Mesothelial cell of epicardium (in vitro differentiated cells): ENCODE measurements at regions not wholly inside any gene's neighbourhood (a gene's known extent, or its start where the extent isn't known, plus 50 kb on each side); places are given as distances from the start of the nearest gene placed in this dataset.

Experiments used
- DNase-seq, 2 experiments: peaks; one replicate each; pipeline ENCODE4 v3.0.0; 2021; ENCODE audit warnings: low spot score in 2 of 2; ENCODE audit not compliant: unreplicated experiment in 2 of 2
- H3K27ac Mint-ChIP-seq: 2 replicates; pipeline ENCODE4 v1.8.0; 2021; ENCODE audit warnings: mixed read lengths
- H3K27me3 Mint-ChIP-seq: 2 replicates; pipeline ENCODE4 v1.8.0; 2021; ENCODE audit warnings: low read depth, mixed read lengths
- H3K36me3 Mint-ChIP-seq: 2 replicates; pipeline ENCODE4 v1.8.0; 2021; ENCODE audit warnings: mixed read lengths
- H3K4me1 Mint-ChIP-seq: 2 replicates; pipeline ENCODE4 v1.8.0; 2021; ENCODE audit warnings: mixed read lengths
- H3K4me3 Mint-ChIP-seq: 2 replicates; pipeline ENCODE4 v1.8.0; 2021; ENCODE audit warnings: mild to moderate bottlenecking, moderate library complexity, mixed read lengths
- H3K9me3 Mint-ChIP-seq: 2 replicates; pipeline ENCODE4 v1.8.0; 2021; ENCODE audit warnings: mixed read lengths
- CTCF ChIP-seq: fragments of 200-600 bp; sonication (generic); IDR thresholded peaks from one replicate; pipeline ENCODE4 v1.5.0; 2021; ENCODE audit warnings: antibody characterized with exemption; ENCODE audit not compliant: unreplicated experiment

DNA sequence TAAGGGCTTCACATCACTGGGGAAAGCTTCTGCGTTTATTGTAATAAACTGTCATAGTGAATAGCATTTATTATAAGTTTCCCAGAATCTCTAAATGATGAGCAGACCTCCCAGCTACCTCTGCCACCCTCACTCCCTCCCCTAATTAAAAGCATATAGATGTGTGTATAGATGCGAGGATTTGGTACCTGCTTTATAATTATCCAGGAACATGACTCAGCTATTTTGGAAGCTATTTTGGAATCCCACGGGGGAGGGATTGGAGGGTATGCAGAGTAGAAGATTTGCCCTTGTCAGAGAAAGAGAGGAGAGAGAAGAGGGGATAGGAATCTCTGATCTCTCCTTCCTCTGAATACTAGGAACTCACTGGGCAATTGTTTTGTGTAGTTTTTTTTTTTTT is 455.3 kb downstream of the ADRA2A start:
- H3K36me3 Mint-ChIP-seq: no peaks in the 10 kb centered on the region
- H3K27ac Mint-ChIP-seq: no peak overlapping the region
- H3K9me3 Mint-ChIP-seq: peaks cover 3% of the 10 kb centered on the region
- no peaks in the 10 kb centered on the region for H3K4me1 Mint-ChIP-seq
- peaks cover 10% of the 10 kb centered on the region for H3K27me3 Mint-ChIP-seq
- H3K4me3 Mint-ChIP-seq: no peak overlapping the region
- DNase-seq: no peak
- TF ChIP-seq CTCF: no peak

DNA sequence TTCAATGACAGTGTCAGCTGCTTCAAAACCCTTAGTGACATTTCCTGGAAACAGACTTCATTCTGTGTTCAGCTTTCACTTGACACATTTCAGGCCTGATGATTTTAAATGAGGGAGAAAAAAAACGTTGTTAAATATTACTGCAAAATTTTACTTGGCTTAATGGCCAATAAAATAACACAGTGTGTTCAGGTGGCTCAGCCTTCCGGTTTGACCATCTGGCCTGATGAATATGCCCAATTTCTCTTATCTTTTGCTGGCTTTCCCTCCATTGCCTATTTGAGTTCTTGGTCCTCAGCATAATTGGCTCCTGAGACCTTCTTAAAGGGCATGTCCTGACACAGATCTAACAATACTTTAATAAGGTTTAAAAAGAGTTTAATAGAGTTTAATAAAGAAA is 462.4 kb downstream of the ADRA2A start:
- Mint-ChIP-seq H3K27ac (no peak overlapping the region), H3K36me3 (no peaks in the 10 kb centered on the region), H3K27me3 (peaks cover 32% of the 10 kb centered on the region), H3K9me3 (no peaks in the 10 kb centered on the region), H3K4me3 (no peak overlapping the region), H3K4me1 (no peaks in the 10 kb centered on the region)
- TF ChIP-seq CTCF: no peak
- DNase-seq: no peak

DNA sequence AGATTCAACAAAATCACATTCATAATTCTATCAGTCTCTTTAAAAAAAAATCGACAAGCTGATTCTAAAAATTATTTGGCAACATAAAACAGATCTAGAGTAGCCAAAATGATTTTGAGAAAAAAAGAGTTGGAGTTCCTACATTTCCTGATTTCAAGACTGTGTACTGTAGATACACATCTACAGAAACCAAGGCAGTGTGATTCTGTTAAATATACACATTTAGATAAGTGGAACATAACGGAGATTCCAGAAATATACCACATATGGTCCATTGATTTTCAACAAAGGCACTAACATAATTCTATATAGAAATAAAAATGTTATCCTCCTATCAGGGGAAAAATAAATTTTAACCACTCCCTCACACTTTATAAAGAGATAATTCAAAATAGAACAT is 467.0 kb downstream of the ADRA2A start:
- no peaks in the 10 kb centered on the region for H3K4me1 Mint-ChIP-seq
- H3K4me3 Mint-ChIP-seq: no peak overlapping the region
- TF ChIP-seq CTCF: no peak
- no peak overlapping the region for H3K27ac Mint-ChIP-seq
- H3K9me3 Mint-ChIP-seq: no peaks in the 10 kb centered on the region
- peaks cover 11% of the 10 kb centered on the region for H3K27me3 Mint-ChIP-seq
- no peak for DNase-seq
- no peaks in the 10 kb centered on the region for H3K36me3 Mint-ChIP-seq

DNA sequence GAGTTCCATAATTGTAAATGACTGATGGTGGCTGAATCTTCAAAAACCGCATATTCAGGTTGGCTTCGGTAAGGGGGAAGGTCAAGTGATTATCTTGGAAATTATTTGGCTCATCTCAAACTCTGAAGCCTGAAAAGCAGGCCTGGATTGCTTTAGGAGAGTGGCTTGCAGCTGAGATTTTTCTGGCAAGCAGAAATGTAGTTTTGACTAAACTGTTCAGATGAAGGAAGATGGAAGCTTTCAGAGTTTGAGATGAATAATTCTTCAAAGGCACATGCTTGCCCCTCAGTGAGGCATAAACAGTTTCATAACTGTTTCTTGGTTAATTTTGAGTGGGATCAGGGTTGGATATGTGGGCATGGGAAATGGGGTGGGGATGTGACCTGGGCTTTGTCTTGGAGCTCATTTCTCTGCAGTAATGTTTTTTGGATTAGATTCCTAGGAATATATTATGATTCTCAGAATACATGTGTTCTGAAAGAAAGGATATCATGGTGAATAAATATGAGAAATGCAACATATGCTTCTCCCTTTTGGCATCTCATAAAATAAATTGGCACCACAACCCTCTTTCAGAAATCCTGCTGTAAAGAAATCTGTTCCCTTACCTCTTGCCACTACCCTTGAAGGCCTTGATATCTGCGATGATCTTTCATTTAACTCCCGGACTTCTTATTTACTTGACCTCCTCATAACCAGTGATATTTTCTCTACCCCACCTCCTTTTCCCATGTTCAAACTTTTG is 469.2 kb downstream of the ADRA2A start:
- Mint-ChIP-seq H3K27me3 (no peaks in the 10 kb centered on the region), H3K4me1 (no peaks in the 10 kb centered on the region), H3K9me3 (no peaks in the 10 kb centered on the region), H3K27ac (no peak overlapping the region), H3K36me3 (no peaks in the 10 kb centered on the region), H3K4me3 (no peak overlapping the region)
- TF ChIP-seq CTCF: no peak
- no peak for DNase-seq

DNA sequence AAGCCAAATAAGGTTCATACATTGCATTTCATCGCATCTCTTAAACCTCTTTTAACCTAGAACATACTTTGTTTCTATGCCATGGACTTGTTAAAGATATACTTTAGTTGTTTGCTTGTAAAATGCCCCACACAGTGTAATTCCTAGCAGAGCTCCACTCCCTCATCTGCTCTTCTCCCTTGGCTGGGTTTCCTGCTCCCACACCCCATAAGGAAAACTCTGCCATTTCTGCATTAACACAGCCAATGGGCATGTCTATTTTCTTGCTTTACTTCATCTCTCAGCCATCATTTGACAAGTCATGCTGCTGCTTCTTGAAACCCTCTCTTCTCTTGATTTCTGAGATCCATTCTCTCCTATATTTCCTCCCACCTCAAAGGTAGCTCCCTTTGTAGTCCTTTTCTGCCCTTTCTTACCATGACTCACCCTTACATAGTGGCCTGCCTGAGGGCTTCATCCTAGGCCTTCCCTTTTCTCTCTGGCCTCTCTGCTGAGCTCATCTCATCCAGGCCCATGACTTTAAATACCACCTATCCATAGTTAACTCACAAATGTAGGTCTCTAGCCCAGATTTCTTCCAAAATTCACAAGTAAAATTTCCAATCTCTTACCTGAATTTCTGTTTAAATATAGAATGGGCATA is 471.4 kb downstream of the ADRA2A start:
- no peak for DNase-seq
- no peaks in the 10 kb centered on the region for H3K9me3 Mint-ChIP-seq
- no peaks in the 10 kb centered on the region for H3K36me3 Mint-ChIP-seq
- H3K4me3 Mint-ChIP-seq: no peak overlapping the region
- no peak overlapping the region for H3K27ac Mint-ChIP-seq
- TF ChIP-seq CTCF: no peak
- H3K4me1 Mint-ChIP-seq: no peaks in the 10 kb centered on the region
- H3K27me3 Mint-ChIP-seq: peaks cover 2% of the 10 kb centered on the region
